HEK293T (cell line): ENCODE measurements at regions not wholly inside any gene's neighbourhood (a gene's known extent, or its start where the extent isn't known, plus 50 kb on each side); places are given as distances from the start of the nearest gene placed in this dataset.

ENCODE experiments used
- CTCF ChIA-PET: fragments of 350-600 bp; formaldehyde crosslinking; extraction: SDS; loops from one replicate; lab custom pipeline; 2021; ENCODE audit warnings: antibody characterized with exemption, inconsistent platforms; lab: Yijun Ruan, JAX
- POLR2A ChIA-PET: fragments of 350-600 bp; formaldehyde crosslinking; extraction: SDS; loops from one replicate; lab custom pipeline; 2020; ENCODE audit warnings: antibody characterized with exemption, inconsistent platforms; lab: Yijun Ruan, JAX
- DNase-seq: peaks from one replicate; pipeline ENCODE4 v3.0.0; 2012; ENCODE audit warnings: mixed read lengths; ENCODE audit errors: extremely low spot score
- ARNT ChIP-seq: fragments of 450-650 bp; IDR thresholded peaks from 2 replicates; pipeline ENCODE4 v1.6.1; 2017; ENCODE audit warnings: mild to moderate bottlenecking
- BHLHE40 ChIP-seq: fragments of 450-650 bp; IDR thresholded peaks from 2 replicates; pipeline ENCODE4 v1.6.1; 2016; ENCODE audit warnings: mild to moderate bottlenecking, moderate library complexity, borderline replicate concordance
- CTBP1 ChIP-seq: fragments of 450-650 bp; IDR thresholded peaks from 2 replicates; pipeline ENCODE4 v1.6.1; 2016; ENCODE audit warnings: borderline replicate concordance
- ELF4 ChIP-seq: fragments of 450-650 bp; IDR thresholded peaks from 2 replicates; pipeline ENCODE4 v1.6.1; 2017; ENCODE audit warnings: antibody characterized with exemption
- FOXA1 ChIP-seq: fragments of 450-650 bp; IDR thresholded peaks from 2 replicates; pipeline ENCODE4 v1.6.1; 2016; ENCODE audit warnings: mild to moderate bottlenecking
- FOXK2 ChIP-seq: fragments of 450-650 bp; IDR thresholded peaks from 2 replicates; pipeline ENCODE4 v1.6.1; 2016; ENCODE audit warnings: mild to moderate bottlenecking
- FOXM1 ChIP-seq: fragments of 450-650 bp; IDR thresholded peaks from 2 replicates; pipeline ENCODE4 v1.6.1; 2017; ENCODE audit warnings: mild to moderate bottlenecking, borderline replicate concordance
- HDGF ChIP-seq: fragments of 450-650 bp; IDR thresholded peaks from 2 replicates; pipeline ENCODE4 v1.6.1; 2017; ENCODE audit warnings: antibody characterized with exemption, borderline replicate concordance
- L3MBTL2 ChIP-seq: fragments of 450-650 bp; conservative IDR thresholded peaks from 2 replicates; pipeline ENCODE4 v1.6.1; 2016; ENCODE audit warnings: mild to moderate bottlenecking
- LEF1 ChIP-seq: fragments of 450-650 bp; IDR thresholded peaks from 2 replicates; pipeline ENCODE4 v1.6.1; 2017; ENCODE audit warnings: mild to moderate bottlenecking, borderline replicate concordance
- NFRKB ChIP-seq: fragments of 450-650 bp; IDR thresholded peaks from 2 replicates; pipeline ENCODE4 v1.6.1; 2016; ENCODE audit warnings: mild to moderate bottlenecking, moderate library complexity
- SP1 ChIP-seq: fragments of 450-650 bp; IDR thresholded peaks from 2 replicates; pipeline ENCODE4 v1.6.1; 2017
- SUZ12 ChIP-seq: fragments of 450-650 bp; IDR thresholded peaks from 2 replicates; pipeline ENCODE4 v1.6.1; 2016; ENCODE audit warnings: mild to moderate bottlenecking
- TARDBP ChIP-seq: fragments of 450-650 bp; IDR thresholded peaks from 2 replicates; pipeline ENCODE4 v1.6.1; 2016
- ZNF384 ChIP-seq: fragments of 450-650 bp; IDR thresholded peaks from 2 replicates; pipeline ENCODE4 v1.6.1; 2016
- TF ChIP-seq, protein P1 (sequence below): fragments of 450-650 bp; IDR thresholded peaks from 2 replicates; pipeline ENCODE4 v1.6.1; 2016

DNA sequence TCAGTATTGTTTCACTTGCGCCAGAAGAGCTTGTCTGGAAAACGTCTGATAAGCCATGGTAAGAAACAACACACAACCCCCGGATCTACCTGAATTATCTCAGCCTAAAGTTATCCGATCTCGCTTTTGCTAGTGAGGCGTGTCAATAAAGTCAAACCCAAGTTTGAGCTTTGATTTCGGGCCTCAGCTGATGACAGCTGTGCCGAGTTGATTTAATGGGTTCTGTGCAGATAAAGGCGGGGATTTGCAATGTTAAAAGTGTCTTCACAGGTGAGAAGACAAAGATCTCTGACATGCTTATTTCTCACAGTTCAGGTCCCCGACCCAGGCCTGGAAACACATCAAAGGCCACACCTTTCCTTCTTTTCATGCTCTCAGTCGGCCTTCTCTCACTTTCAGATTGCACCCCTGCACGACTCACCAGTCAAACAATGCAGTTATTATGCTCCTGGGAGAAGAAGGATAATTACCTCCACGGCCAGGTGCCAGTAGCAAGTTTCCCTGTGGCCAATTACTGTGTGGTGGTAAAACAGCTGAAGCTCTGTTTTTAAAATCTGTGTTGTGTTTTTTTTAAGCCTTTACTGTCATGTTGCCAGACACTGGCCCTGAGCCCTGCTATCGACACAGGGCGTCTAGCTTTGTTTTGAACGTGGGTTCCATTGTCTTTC, 245.3 kb upstream of the RUNX1 start:
- TF ChIP-seq SUZ12 (no peak), CTBP1 (no peak), NFRKB (no peak), FOXA1 (no peak)
- ChIA-PET POLR2A (no interaction called here), CTCF (interaction anchor here (1.0 kb wide), 1 partner anchor 42 kb away, joined by 3 read pairs; no protein-coding TSS in a partner anchor)
- no peak for DNase-seq

DNA sequence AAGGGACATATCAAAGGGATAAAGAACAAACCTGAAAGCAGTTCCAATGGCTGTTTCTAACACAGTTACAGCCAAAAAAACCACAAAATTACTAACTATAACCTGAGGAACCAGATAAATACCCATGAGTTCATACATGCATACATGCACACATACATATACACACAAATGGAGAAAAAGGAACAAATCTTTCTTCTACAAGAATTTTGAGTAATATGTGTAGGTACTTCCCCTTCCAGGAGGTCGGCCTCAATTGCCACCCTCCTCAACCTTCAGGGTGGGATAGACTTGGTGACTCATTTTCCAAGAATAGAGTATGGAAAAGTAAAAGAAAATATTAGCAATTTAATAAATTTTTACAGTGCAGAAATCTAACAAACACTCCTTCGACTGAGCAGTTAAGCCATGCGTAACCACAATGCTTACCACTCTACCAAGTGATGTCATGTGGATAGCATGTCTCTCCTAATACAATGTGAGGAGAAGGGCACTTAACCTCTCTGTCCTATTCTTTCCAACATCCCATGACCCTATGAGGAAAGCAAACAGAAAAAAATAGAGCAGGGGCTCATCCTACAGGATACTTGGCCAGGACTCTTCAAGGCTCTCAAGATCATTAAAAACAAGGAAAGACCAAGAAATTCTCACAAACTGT, 243.0 kb upstream of the RUNX1 start:
- ChIA-PET POLR2A (no interaction called here), CTCF (no interaction called here)
- no peak for TF ChIP-seq NFRKB
- TF ChIP-seq L3MBTL2: no peak
- TF ChIP-seq FOXK2: no peak
- TF ChIP-seq FOXA1: no peak
- TF ChIP-seq ZNF384: no peak
- no peak for TF ChIP-seq ARNT
- TF ChIP-seq FOXM1: no peak
- TF ChIP-seq ELF4: no peak
- no peak for DNase-seq

DNA sequence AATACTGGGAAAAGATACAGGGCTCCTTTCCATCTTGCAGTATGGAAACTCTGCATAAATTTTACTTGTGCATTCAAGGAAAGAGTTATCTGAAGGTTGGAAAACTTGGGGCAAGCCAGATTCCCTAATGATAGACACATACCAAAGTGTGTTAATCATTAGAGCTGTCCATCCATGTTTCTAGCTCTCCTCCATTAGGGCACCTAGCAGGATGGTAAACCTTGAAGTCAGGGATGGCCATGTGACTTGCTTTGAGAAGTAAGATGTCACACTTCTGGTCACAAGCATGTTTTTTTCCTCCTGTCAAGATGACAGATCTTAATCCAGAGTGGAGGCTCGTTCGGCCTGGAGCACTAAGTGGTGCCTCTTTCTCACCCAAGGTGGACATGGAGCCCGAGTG, 241.9 kb upstream of the RUNX1 start:
- TF ChIP-seq L3MBTL2: no peak
- TF ChIP-seq ELF4: no peak
- TF ChIP-seq CTBP1: no peak
- no peak for TF ChIP-seq NFRKB
- TF ChIP-seq ARNT: no peak
- TF ChIP-seq, protein P1, sequence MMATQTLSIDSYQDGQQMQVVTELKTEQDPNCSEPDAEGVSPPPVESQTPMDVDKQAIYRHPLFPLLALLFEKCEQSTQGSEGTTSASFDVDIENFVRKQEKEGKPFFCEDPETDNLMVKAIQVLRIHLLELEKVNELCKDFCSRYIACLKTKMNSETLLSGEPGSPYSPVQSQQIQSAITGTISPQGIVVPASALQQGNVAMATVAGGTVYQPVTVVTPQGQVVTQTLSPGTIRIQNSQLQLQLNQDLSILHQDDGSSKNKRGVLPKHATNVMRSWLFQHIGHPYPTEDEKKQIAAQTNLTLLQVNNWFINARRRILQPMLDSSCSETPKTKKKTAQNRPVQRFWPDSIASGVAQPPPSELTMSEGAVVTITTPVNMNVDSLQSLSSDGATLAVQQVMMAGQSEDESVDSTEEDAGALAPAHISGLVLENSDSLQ: no peak
- TF ChIP-seq TARDBP: no peak
- no peak for TF ChIP-seq HDGF
- TF ChIP-seq SP1: no peak
- no peak for TF ChIP-seq FOXA1
- no peak for TF ChIP-seq BHLHE40
- TF ChIP-seq ZNF384: no peak
- no peak for TF ChIP-seq SUZ12
- TF ChIP-seq FOXM1: no peak
- no peak for TF ChIP-seq LEF1
- TF ChIP-seq FOXK2: no peak
- no peak for DNase-seq
- POLR2A ChIA-PET: no interaction called here
- CTCF ChIA-PET: no interaction called here

DNA sequence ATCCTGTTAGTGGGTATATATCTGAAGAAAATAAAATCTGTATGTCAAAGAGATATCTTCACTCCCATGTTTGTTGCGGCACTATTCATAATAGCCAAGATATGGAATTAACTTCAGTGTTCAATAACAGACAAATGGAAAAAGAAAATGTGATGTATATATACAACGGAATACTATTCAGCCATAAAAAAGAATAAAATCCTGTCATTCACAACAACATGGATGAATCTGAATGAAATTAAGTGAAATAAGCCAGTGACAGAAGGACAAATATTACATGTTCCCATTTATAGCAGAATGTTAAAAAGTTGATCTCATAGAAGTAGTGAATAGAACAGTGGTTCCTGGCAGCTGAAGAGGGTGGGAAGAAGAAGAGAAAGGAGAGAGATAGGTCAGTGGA, 239.1 kb upstream of the RUNX1 start:
- TF ChIP-seq CTBP1 (no peak), TARDBP (no peak), LEF1 (no peak), SP1 (no peak)
- ChIA-PET POLR2A (no interaction called here), CTCF (no interaction called here)
- DNase-seq: no peak

DNA sequence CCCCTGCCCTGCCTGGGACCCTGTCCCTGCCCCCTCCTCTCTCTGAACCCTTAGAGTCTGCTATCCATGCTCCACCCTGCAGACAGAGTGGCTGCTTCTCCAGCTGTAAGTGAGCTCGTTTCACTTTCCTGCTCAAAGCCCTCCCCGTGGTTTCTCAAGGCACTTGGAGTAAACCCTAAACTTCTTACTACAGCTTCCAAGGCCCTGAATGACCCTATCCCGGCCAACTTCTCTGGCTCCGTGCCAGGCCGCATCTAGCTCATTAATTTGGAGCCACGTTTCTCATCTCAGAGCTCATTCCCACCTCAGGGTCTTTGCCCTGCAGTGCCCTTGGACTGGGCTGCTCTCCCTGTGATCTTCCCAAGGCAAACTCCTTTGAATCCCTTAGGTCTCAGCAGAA, 235.1 kb upstream of the RUNX1 start:
- ChIA-PET CTCF (interaction anchor here (0.6 kb wide), 1 partner anchor 230 kb away, joined by 4 read pairs; no protein-coding TSS in a partner anchor), POLR2A (no interaction called here)
- TF ChIP-seq LEF1 (no peak), SP1 (no peak), L3MBTL2 (no peak), TARDBP (no peak), FOXM1 (no peak), NFRKB (no peak), BHLHE40 (no peak), CTBP1 (no peak), SUZ12 (no peak), ELF4 (no peak), HDGF (no peak), FOXK2 (no peak), ZNF384 (no peak), FOXA1 (no peak), ARNT (no peak)
- TF ChIP-seq, protein P1: no peak
- DNase-seq: no peak

DNA sequence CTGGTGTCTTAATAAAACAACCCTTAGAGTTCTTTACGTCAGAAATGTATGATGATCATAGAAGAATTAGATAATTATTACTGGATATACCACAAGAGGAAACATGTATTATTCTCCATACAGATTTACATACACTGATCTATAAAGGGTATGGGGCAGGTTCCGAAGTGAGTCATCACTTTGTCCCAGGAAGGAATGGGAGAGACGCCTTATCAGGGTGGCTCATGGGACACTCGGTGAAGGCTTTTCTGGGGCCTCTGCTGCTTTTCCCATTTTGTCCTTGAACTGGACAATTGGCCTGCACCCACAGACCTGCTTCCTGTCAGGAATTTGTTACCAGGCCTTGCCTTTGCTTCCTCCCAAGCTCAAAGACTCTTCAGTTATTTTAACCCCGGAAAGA, 233.8 kb upstream of the RUNX1 start:
- ChIA-PET CTCF (no interaction called here), POLR2A (no interaction called here)
- no peak for DNase-seq
- TF ChIP-seq FOXK2: no peak
- no peak for TF ChIP-seq FOXA1
- TF ChIP-seq TARDBP: no peak
- TF ChIP-seq ZNF384: no peak
- TF ChIP-seq, protein P1: no peak
- no peak for TF ChIP-seq FOXM1
- no peak for TF ChIP-seq SP1
- TF ChIP-seq ARNT: no peak
- no peak for TF ChIP-seq HDGF
- no peak for TF ChIP-seq SUZ12
- no peak for TF ChIP-seq BHLHE40
- TF ChIP-seq L3MBTL2: no peak
- no peak for TF ChIP-seq ELF4
- no peak for TF ChIP-seq LEF1
- TF ChIP-seq NFRKB: no peak
